ENCODE measurements at regions not wholly inside any gene's neighbourhood (a gene's known extent, or its start where the extent isn't known, plus 50 kb on each side); places are given as distances from the start of the nearest gene placed in this dataset.
"Not testable (repeated sequence)": the region's sequence is repeated elsewhere in the genome, so short reads cannot be mapped to it uniquely, and the experiment has no call there.

DNA sequence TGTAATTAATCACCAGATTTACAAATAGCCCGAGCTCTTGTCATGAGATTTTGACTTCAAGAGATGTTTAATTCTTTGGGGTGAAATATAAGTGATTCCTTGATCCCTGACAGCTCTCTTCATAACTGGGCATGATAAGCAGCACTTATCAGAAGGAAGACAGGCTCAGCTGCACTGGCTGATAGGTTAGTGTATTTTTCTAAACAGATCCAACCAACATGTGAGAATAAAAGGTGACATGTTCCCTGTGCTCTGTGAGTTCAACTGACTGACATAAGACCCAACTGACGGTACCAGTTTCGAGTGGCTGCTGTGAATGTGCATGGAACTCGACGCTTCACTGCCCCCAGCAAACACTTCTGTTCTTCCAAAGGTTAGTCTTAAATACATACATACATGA is 114.8 kb downstream of the VCY start:
- H3K4me1 Mint-ChIP-seq (ENCODE audit: low read depth), result no peaks in the 10 kb centered on the region
- DNase-seq (no peak), ATAC-seq (replicated peaks in 1 of 2) (no peak)
- no peaks in the 10 kb centered on the region for H3K27me3 Mint-ChIP-seq (ENCODE audit: low read depth)
- H3K36me3 Mint-ChIP-seq (ENCODE audit: insufficient read depth in 2 of 2), result no peaks in the 10 kb centered on the region
- no peak overlapping the region for H3K27ac Mint-ChIP-seq
- no peak overlapping the region for H3K4me3 Mint-ChIP-seq
- no peaks in the 10 kb centered on the region for H3K9me3 Mint-ChIP-seq

DNA sequence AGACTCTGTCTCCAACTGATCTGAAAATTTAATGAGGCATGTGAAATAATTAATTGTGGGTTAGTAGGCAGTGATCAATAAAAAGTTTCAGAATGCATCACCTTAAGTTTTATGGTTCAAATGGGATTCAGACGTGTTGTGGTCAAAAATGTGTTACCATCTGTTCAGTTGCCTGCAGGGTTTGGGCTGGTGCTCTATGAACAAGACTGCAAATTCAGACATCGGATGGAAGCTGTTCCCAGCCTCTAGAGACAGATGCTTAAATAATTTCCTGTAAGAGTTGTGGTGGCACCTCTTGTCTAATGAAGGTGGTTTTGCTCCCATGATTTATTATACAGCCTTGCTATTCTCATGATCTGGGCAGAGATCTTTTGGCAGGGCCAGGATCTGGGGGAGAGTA is 113.6 kb downstream of the VCY start:
- DNase-seq (no peak), ATAC-seq (replicated peaks in 1 of 2) (no peak)
- no peaks in the 10 kb centered on the region for H3K9me3 Mint-ChIP-seq
- H3K4me3 Mint-ChIP-seq, result no peak overlapping the region
- H3K27ac Mint-ChIP-seq, result no peak overlapping the region
- H3K36me3 Mint-ChIP-seq (ENCODE audit: insufficient read depth in 2 of 2), result no peaks in the 10 kb centered on the region
- no peaks in the 10 kb centered on the region for H3K4me1 Mint-ChIP-seq (ENCODE audit: low read depth)
- H3K27me3 Mint-ChIP-seq (ENCODE audit: low read depth), result no peaks in the 10 kb centered on the region

DNA sequence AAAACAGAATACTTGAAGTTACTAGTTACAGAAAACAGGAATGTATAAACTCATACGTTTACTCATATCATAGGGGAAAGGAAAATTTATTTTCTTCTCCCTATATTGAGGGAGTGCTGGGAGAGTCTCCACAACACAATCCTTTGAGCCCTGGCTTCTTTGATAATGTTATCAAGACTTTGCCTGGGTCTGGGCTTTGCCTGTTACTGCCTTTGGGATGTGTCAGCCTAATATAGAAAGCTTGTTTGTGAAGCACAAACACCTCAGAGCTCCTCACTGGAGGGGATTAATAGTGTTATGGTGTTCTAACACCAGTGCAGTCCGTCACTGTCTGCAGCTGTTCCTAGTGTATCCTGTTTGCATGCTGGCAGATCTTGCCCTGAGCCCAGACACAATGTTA is 107.8 kb downstream of the VCY start:
- peaks cover 0 to 2% of the 10 kb centered on the region in 2 donors for H3K9me3 Mint-ChIP-seq
- no peak for DNase-seq
- no peak for ATAC-seq (replicated peaks in 1 of 2)
- H3K27ac Mint-ChIP-seq, result no peak overlapping the region
- H3K4me3 Mint-ChIP-seq, result no peak overlapping the region
- H3K4me1 Mint-ChIP-seq (ENCODE audit: low read depth), result no peaks in the 10 kb centered on the region
- no peaks in the 10 kb centered on the region for H3K27me3 Mint-ChIP-seq (ENCODE audit: low read depth)
- H3K36me3 Mint-ChIP-seq (ENCODE audit: insufficient read depth in 2 of 2), result peaks cover 0 to 2% of the 10 kb centered on the region in 2 donors

DNA sequence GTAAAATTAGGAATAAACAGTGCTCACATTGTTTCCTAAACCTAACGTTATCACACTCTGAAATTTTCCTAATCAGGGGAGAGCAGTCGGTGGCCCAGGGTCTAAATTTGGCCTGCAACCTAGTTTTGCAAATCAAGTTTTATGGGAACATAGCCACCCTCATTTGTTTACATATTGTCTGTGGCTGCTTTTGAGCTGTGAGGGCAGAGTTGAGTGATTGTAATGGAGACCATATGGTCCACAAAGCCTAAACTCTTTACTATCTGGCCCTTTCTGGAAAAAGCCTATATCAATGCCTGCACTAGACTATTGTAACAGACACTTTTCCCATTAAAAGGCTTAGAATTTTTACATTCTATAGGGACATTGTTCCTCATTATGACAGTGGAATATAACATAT is 105.2 kb downstream of the VCY start:
- peaks cover 0 to 2% of the 10 kb centered on the region in 2 donors for H3K9me3 Mint-ChIP-seq
- ATAC-seq (replicated peaks in 1 of 2) (no peak), DNase-seq (no peak)
- H3K27me3 Mint-ChIP-seq (ENCODE audit: low read depth), result no peaks in the 10 kb centered on the region
- peaks cover 0 to 2% of the 10 kb centered on the region in 2 donors for H3K36me3 Mint-ChIP-seq (ENCODE audit: insufficient read depth in 2 of 2)
- no peak overlapping the region for H3K27ac Mint-ChIP-seq
- no peaks in the 10 kb centered on the region for H3K4me1 Mint-ChIP-seq (ENCODE audit: low read depth)
- H3K4me3 Mint-ChIP-seq, result no peak overlapping the region

DNA sequence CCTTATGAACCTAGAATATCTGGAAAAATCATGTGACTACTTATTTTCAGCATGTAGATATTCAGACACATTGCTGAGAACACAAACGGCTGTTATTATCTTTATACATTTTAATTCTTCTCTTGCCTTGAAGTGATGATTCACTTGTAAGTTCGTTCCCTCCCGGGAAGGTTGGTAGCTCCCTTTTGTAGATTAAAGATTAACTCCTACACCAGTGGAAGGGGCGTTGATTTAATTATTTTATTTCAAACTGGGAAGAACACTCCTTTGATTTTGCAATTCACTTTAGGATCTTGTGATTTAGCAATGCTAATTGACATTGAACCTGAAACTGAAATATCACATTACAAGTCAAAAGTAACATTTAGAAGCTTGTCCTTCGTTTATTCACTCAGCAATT is 103.4 kb downstream of the VCY start:
- H3K4me3 Mint-ChIP-seq, result no peak overlapping the region
- H3K27ac Mint-ChIP-seq, result no peak overlapping the region
- DNase-seq (no peak), ATAC-seq (replicated peaks in 1 of 2) (no peak)
- peaks cover 0 to under 1% of the 10 kb centered on the region in 2 donors for H3K36me3 Mint-ChIP-seq (ENCODE audit: insufficient read depth in 2 of 2)
- peaks cover 0 to 1% of the 10 kb centered on the region in 2 donors for H3K9me3 Mint-ChIP-seq
- no peaks in the 10 kb centered on the region for H3K27me3 Mint-ChIP-seq (ENCODE audit: low read depth)
- H3K4me1 Mint-ChIP-seq (ENCODE audit: low read depth), result no peaks in the 10 kb centered on the region

DNA sequence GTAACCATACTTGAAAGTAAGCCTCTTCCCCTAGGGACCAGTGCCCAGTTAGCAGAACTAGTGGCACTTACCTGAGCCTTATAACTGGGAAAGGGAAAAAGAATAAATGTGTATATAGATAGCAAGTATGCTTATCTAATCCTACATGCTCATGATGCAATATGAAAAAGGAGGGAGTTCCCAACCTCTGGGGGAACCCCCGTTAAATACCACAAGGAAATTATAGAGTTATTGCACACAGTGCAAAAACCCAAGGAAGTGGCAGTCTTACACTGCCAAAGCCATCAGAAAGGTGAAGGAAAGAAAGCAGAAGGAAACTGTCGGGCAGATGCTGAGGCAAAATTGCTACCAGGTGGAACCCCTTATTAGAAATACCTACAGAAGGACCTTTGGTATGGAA is 92.2 kb downstream of the VCY start:
- H3K9me3 Mint-ChIP-seq; H3K27ac Mint-ChIP-seq; H3K4me1 Mint-ChIP-seq (ENCODE audit: low read depth); H3K27me3 Mint-ChIP-seq (ENCODE audit: low read depth); ATAC-seq (replicated peaks in 1 of 2); H3K36me3 Mint-ChIP-seq (ENCODE audit: insufficient read depth in 2 of 2); H3K4me3 Mint-ChIP-seq: not testable (repeated sequence)
- DNase-seq, result peak in 1 of 2 donors; percentile 7

DNA sequence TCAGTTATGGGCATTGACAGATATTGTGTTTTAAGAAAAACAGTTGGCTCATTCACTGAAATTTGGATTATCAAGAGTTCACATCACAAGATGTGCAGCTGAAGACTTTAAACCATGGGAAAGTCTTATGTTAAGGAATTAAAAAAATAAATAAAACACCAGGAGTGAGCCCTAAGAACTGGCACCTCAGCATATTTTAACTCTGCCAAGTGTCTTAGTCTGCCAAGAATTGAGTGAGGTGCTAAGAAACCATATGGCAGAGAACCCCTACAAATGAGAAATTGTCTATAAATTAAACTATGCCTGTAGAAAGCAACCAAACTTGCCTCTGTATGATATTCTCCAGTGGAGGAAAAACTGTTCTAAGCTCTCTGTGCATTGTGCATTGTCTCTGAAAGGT is 78.5 kb downstream of the VCY start:
- Mint-ChIP-seq H3K36me3 (ENCODE audit: insufficient read depth in 2 of 2) (peaks cover 0 to 4% of the 10 kb centered on the region in 2 donors), H3K9me3 (peaks cover 0 to 8% of the 10 kb centered on the region in 2 donors), H3K27ac (no peak overlapping the region), H3K27me3 (ENCODE audit: low read depth) (no peaks in the 10 kb centered on the region), H3K4me3 (no peak overlapping the region), H3K4me1 (ENCODE audit: low read depth) (no peaks in the 10 kb centered on the region)
- no peak for ATAC-seq (replicated peaks in 1 of 2)
- no peak for DNase-seq

DNA sequence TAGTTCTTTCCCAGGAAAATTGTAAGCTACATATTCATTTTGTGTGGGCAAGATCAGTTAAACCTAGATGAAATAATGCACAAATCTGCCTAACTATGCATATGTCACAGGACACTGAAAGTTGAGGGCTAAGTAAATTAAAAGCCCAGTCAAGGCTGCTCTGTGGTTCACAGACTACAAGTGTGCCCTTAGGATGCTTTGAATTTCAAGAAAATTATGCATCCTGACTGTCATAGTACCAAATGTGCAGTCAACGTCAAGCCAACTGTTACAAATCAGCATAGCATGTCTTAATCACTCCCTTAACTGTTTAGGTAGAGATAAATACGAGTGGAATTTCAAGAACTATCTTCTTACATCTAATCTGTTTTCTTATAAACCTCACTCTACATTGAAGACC is 55.8 kb downstream of the VCY start:
- H3K36me3 Mint-ChIP-seq (ENCODE audit: insufficient read depth in 2 of 2); H3K27ac Mint-ChIP-seq; H3K4me3 Mint-ChIP-seq; H3K9me3 Mint-ChIP-seq; ATAC-seq (replicated peaks in 1 of 2); H3K4me1 Mint-ChIP-seq (ENCODE audit: low read depth); H3K27me3 Mint-ChIP-seq (ENCODE audit: low read depth); DNase-seq: not testable (repeated sequence)
